Body of pancreas (tissue), 4 donors: ENCODE measurements at regions not wholly inside any gene's neighbourhood (a gene's known extent, or its start where the extent isn't known, plus 50 kb on each side); places are given as distances from the start of the nearest gene placed in this dataset.

ENCODE experiments used
- ATAC-seq: fragments of 150-250 bp; one replicate; pipeline ENCODE4 v1.9.1; 2016
- DNase-seq, 4 donors: peaks; one replicate each; pipeline ENCODE4 v3.0.0-alpha.2; 2019
- H3K27ac ChIP-seq, 4 donors: fragments of 200-600 bp; sonication (generic); 1 replicate in 3 of 4; 2 replicates in 1 of 4; pipeline versions ENCODE4 v1.5.1 to v1.6.1; 2016 to 2019; ENCODE audit warnings: mild to moderate bottlenecking in 1 of 4, mixed read lengths in 1 of 4, moderate library complexity in 1 of 4
- H3K27me3 ChIP-seq, 2 donors: fragments of 200-600 bp; sonication (generic); one replicate each; pipeline ENCODE4 v1.6.0; 2016; ENCODE audit warnings: mild to moderate bottlenecking in 1 of 2
- H3K36me3 ChIP-seq, 2 donors: fragments of 200-600 bp; sonication (generic); replicated peaks in 1 of 2; 2 replicates each; pipeline ENCODE4 v1.5.1; 2016; ENCODE audit warnings: low read depth in 2 of 2; ENCODE audit not compliant: insufficient read depth in 1 of 2
- H3K4me1 ChIP-seq: fragments of 200-600 bp; sonication (generic); one replicate; pipeline ENCODE4 v1.6.0; 2016
- H3K4me3 ChIP-seq, 2 donors: fragments of 200-600 bp; sonication (generic); 1 replicate in 1 of 2; 2 replicates in 1 of 2; pipeline ENCODE4 v1.5.1; 2016 to 2019
- H3K9me3 ChIP-seq, 3 donors: fragments of 200-600 bp; sonication (generic); 1 replicate in 2 of 3; 2 replicates in 1 of 3; pipeline ENCODE4 v1.5.1; 2016
- CTCF ChIP-seq, 7 experiments: fragments of 450-650 bp in 4 of 7; fragments of 200-600 bp in 3 of 7; sonication (generic) in 3 of 7; IDR thresholded peaks; one replicate each; pipeline ENCODE4 v1.5.1; 2016 to 2019; ENCODE audit warnings: antibody characterized with exemption in 7 of 7
- POLR2A ChIP-seq, 3 donors: fragments of 450-650 bp; IDR thresholded peaks; one replicate each; pipeline ENCODE4 v1.6.1; 2016; ENCODE audit warnings: antibody characterized with exemption in 3 of 3, mild to moderate bottlenecking in 2 of 3
- WGBS, 2 donors: methylation state at CpG; one replicate each; pipeline ENCODE4 v1.1.5; 2017; 5-methylcytosine and 5-hydroxymethylcytosine counted together
- intact Hi-C: fragments of 100-400 bp; cut with DNase I; formaldehyde crosslinking; loops from one replicate; pipeline ENCODE4 v1.15.1; 2023

- Histone ChIP-seq H3K4me3 (no peak overlapping the region), H3K27ac (no peak overlapping the region), H3K27me3 (no peaks in the 10 kb centered on the region), H3K36me3 (no peaks in the 10 kb centered on the region), H3K4me1 (no peaks in the 10 kb centered on the region), H3K9me3 (no peaks in the 10 kb centered on the region)
- intact Hi-C loops = no loop called here
- no peak for TF ChIP-seq POLR2A (IDR thresholded peaks at IDR 0.05)
- no peak for TF ChIP-seq CTCF (IDR thresholded peaks at IDR 0.05)
- ATAC-seq = no peak
- 69 to 81% methylated on average over 8 of the region's 8 CpGs for WGBS, 2 donors
- DNase-seq = no peak
Measured at GRCh38 chr2:51441786-51442185, 409.9 kb upstream of the NRXN1 start.

- DNase-seq = no peak
- no peaks in the 10 kb centered on the region for H3K9me3 ChIP-seq
- no peak overlapping the region for H3K27ac ChIP-seq
- ATAC-seq = no peak
- intact Hi-C loops = no loop called here
- WGBS, 2 donors = 56 to 59% methylated on average over 1 to 2 of the region's 2 CpGs
- H3K36me3 ChIP-seq = no peaks in the 10 kb centered on the region
- no peaks in the 10 kb centered on the region for H3K4me1 ChIP-seq
- H3K4me3 ChIP-seq = no peak overlapping the region
- TF ChIP-seq POLR2A (IDR thresholded peaks at IDR 0.05) (no peak), CTCF (IDR thresholded peaks at IDR 0.05) (no peak)
- no peaks in the 10 kb centered on the region for H3K27me3 ChIP-seq
Measured at GRCh38 chr2:51424418-51424817, 392.5 kb upstream of the NRXN1 start.

GRCh38 chr2:51420511-51420910, 388.6 kb upstream of the NRXN1 start:
- 16 to 17% methylated on average over 3 of the region's 3 CpGs for WGBS, 2 donors
- Histone ChIP-seq H3K4me1 (no peaks in the 10 kb centered on the region), H3K4me3 (no peak overlapping the region), H3K27ac (no peak overlapping the region), H3K27me3 (no peaks in the 10 kb centered on the region), H3K36me3 (no peaks in the 10 kb centered on the region), H3K9me3 (no peaks in the 10 kb centered on the region)
- intact Hi-C loops = no loop called here
- ATAC-seq (no peak), DNase-seq (no peak)
- TF ChIP-seq POLR2A (IDR thresholded peaks at IDR 0.05) (no peak), CTCF (IDR thresholded peaks at IDR 0.05) (no peak)

- H3K9me3 ChIP-seq = no peaks in the 10 kb centered on the region
- WGBS, 2 donors = 81 to 83% methylated on average over 1 of the region's 1 CpG
- DNase-seq (no peak), ATAC-seq (no peak)
- no peaks in the 10 kb centered on the region for H3K36me3 ChIP-seq
- TF ChIP-seq CTCF (IDR thresholded peaks at IDR 0.05) (no peak), POLR2A (IDR thresholded peaks at IDR 0.05) (no peak)
- H3K4me3 ChIP-seq = no peak overlapping the region
- intact Hi-C loops = no loop called here
- H3K27me3 ChIP-seq = no peaks in the 10 kb centered on the region
- no peak overlapping the region for H3K27ac ChIP-seq
- no peaks in the 10 kb centered on the region for H3K4me1 ChIP-seq
Measured at GRCh38 chr2:51413726-51414125, 381.8 kb upstream of the NRXN1 start.

- H3K36me3 ChIP-seq = no peaks in the 10 kb centered on the region
- intact Hi-C loops = no loop called here
- DNase-seq = no peak
- H3K27me3 ChIP-seq = no peaks in the 10 kb centered on the region
- no peak overlapping the region for H3K4me3 ChIP-seq
- TF ChIP-seq CTCF (IDR thresholded peaks at IDR 0.05) (no peak), POLR2A (IDR thresholded peaks at IDR 0.05) (no peak)
- no peak overlapping the region for H3K27ac ChIP-seq
- H3K9me3 ChIP-seq = no peaks in the 10 kb centered on the region
- 28 to 36% methylated on average over 3 of the region's 3 CpGs for WGBS, 2 donors
- ATAC-seq = no peak
- H3K4me1 ChIP-seq = no peaks in the 10 kb centered on the region
Measured at GRCh38 chr2:51410331-51410730, 378.4 kb upstream of the NRXN1 start.
